Breast epithelium (tissue), 4 donors: ENCODE measurements at regions not wholly inside any gene's neighbourhood (a gene's known extent, or its start where the extent isn't known, plus 50 kb on each side); places are given as distances from the start of the nearest gene placed in this dataset.

ENCODE experiments used
- DNase-seq, 2 donors: peaks; one replicate each; pipeline ENCODE4 v3.0.0-alpha.2; 2019; ENCODE audit warnings: low spot score in 2 of 2
- H3K27ac ChIP-seq, 2 donors: fragments of 200-600 bp; sonication (generic) in 1 of 2; one replicate each; pipeline ENCODE4 v1.5.1; 2016 to 2019; ENCODE audit warnings: mild to moderate bottlenecking in 1 of 2
- H3K27me3 ChIP-seq, 2 donors: fragments of 200-600 bp; sonication (generic) in 1 of 2; one replicate each; pipeline versions ENCODE4 v1.5.1 to v1.6.0; 2017 to 2019; ENCODE audit warnings: control low read depth in 1 of 2, mild to moderate bottlenecking in 1 of 2
- H3K36me3 ChIP-seq: fragments of 200-600 bp; one replicate; pipeline ENCODE4 v1.5.1; 2019
- H3K4me1 ChIP-seq, 2 donors: fragments of 200-600 bp; sonication (generic); one replicate each; pipeline ENCODE4 v1.5.1; 2016 to 2019; ENCODE audit warnings: control low read depth in 1 of 2
- H3K4me3 ChIP-seq, 3 donors: fragments of 200-600 bp; sonication (generic); 1 replicate in 2 of 3; 2 replicates in 1 of 3; pipeline ENCODE4 v1.5.1; 2016 to 2019; ENCODE audit warnings: mild to moderate bottlenecking in 3 of 3, moderate library complexity in 2 of 3
- H3K9me3 ChIP-seq, 2 donors: fragments of 200-600 bp; sonication (generic) in 1 of 2; one replicate each; pipeline ENCODE4 v1.5.1; 2016 to 2019; ENCODE audit warnings: control low read depth in 1 of 2
- CTCF ChIP-seq, 3 donors: fragments of 450-650 bp; IDR thresholded peaks; one replicate each; pipeline ENCODE4 v1.5.1; 2016 to 2017; ENCODE audit warnings: antibody characterized with exemption in 3 of 3, mild to moderate bottlenecking in 3 of 3, moderate library complexity in 3 of 3
- POLR2A ChIP-seq: fragments of 450-650 bp; IDR thresholded peaks from one replicate; pipeline ENCODE4 v1.6.1; 2016; ENCODE audit warnings: antibody characterized with exemption, mild to moderate bottlenecking, moderate library complexity
- POLR2AphosphoS5 ChIP-seq, 3 donors: sonication (generic); formaldehyde crosslinking; IDR thresholded peaks; one replicate each; pipeline ENCODE4 v1.6.1; 2017; ENCODE audit warnings: antibody characterized with exemption in 3 of 3
- intact Hi-C: fragments of 100-400 bp; cut with DNase I; formaldehyde crosslinking; loops from one replicate; pipeline ENCODE4 v1.15.1; 2023; ENCODE audit warnings: low total_unique reads

- no peak overlapping the region for H3K27ac ChIP-seq
- no peak for DNase-seq
- TF ChIP-seq POLR2A (no peak), POLR2AphosphoS5 (IDR thresholded peaks at IDR 0.05) (no peak), CTCF (IDR thresholded peaks at IDR 0.05) (no peak)
- no peaks in the 10 kb centered on the region for H3K9me3 ChIP-seq
- H3K36me3 ChIP-seq, result no peaks in the 10 kb centered on the region
- H3K4me1 ChIP-seq, result no peaks in the 10 kb centered on the region
- H3K4me3 ChIP-seq, result no peak overlapping the region
- intact Hi-C loops, result no loop called here
- H3K27me3 ChIP-seq, result no peaks in the 10 kb centered on the region
Observed at GRCh38 chr1:233477359-233477758, 136.5 kb upstream of the KCNK1 start.

GRCh38 chr1:233478611-233479010 is 135.3 kb upstream of the KCNK1 start:
- Histone ChIP-seq H3K9me3 (no peaks in the 10 kb centered on the region), H3K27ac (no peak overlapping the region), H3K4me3 (no peak overlapping the region), H3K4me1 (no peaks in the 10 kb centered on the region), H3K27me3 (no peaks in the 10 kb centered on the region), H3K36me3 (no peaks in the 10 kb centered on the region)
- intact Hi-C loops, result no loop called here
- no peak for DNase-seq
- TF ChIP-seq POLR2AphosphoS5 (IDR thresholded peaks at IDR 0.05) (no peak), POLR2A (no peak), CTCF (IDR thresholded peaks at IDR 0.05) (no peak)

- no peaks in the 10 kb centered on the region for H3K36me3 ChIP-seq
- intact Hi-C loops, result no loop called here
- H3K4me1 ChIP-seq, result no peaks in the 10 kb centered on the region
- DNase-seq, result no peak
- no peak for TF ChIP-seq POLR2A
- no peak for TF ChIP-seq POLR2AphosphoS5 (IDR thresholded peaks at IDR 0.05)
- no peak for TF ChIP-seq CTCF (IDR thresholded peaks at IDR 0.05)
- H3K9me3 ChIP-seq, result no peaks in the 10 kb centered on the region
- H3K27ac ChIP-seq, result no peak overlapping the region
- H3K27me3 ChIP-seq, result no peaks in the 10 kb centered on the region
- H3K4me3 ChIP-seq, result no peak overlapping the region
Observed at GRCh38 chr1:233479110-233479890, 134.6 kb upstream of the KCNK1 start.

- intact Hi-C loops, result no loop called here
- H3K9me3 ChIP-seq, result no peaks in the 10 kb centered on the region
Observed at GRCh38 chr1:233480198-233480597, 133.7 kb upstream of the KCNK1 start.

More at GRCh38 chr1:233480198-233480597, 133.7 kb upstream of the KCNK1 start:
- Histone ChIP-seq H3K36me3 (no peaks in the 10 kb centered on the region), H3K4me3 (no peak overlapping the region), H3K27me3 (no peaks in the 10 kb centered on the region), H3K4me1 (no peaks in the 10 kb centered on the region), H3K27ac (no peak overlapping the region)
- TF ChIP-seq CTCF (IDR thresholded peaks at IDR 0.05) (no peak), POLR2A (no peak), POLR2AphosphoS5 (IDR thresholded peaks at IDR 0.05) (no peak)
- DNase-seq, result no peak
